H7 (cell line): ENCODE measurements at regions not wholly inside any gene's neighbourhood (a gene's known extent, or its start where the extent isn't known, plus 50 kb on each side); places are given as distances from the start of the nearest gene placed in this dataset.
"Not testable (repeated sequence)": the region's sequence is repeated elsewhere in the genome, so short reads cannot be mapped to it uniquely, and the experiment has no call there.

ENCODE experiments used
- DNase-seq: peaks from one replicate; pipeline ENCODE4 v3.0.0; 2012
- H3K27me3 ChIP-seq: 2 replicates; pipeline ENCODE4 v1.6.0; 2011; ENCODE audit warnings: mild to moderate bottlenecking, low read length; ENCODE audit not compliant: control insufficient read depth, insufficient read depth
- H3K36me3 ChIP-seq: replicated peaks from 2 replicates; pipeline ENCODE4 v1.5.1; 2011; ENCODE audit warnings: low read length; ENCODE audit not compliant: control insufficient read depth, insufficient read depth
- H3K4me3 ChIP-seq: 2 replicates; pipeline ENCODE4 v1.5.1; 2011; ENCODE audit warnings: low read depth, mild to moderate bottlenecking, control low read depth, low read length, moderate library complexity; ENCODE audit not compliant: insufficient read depth

DNA sequence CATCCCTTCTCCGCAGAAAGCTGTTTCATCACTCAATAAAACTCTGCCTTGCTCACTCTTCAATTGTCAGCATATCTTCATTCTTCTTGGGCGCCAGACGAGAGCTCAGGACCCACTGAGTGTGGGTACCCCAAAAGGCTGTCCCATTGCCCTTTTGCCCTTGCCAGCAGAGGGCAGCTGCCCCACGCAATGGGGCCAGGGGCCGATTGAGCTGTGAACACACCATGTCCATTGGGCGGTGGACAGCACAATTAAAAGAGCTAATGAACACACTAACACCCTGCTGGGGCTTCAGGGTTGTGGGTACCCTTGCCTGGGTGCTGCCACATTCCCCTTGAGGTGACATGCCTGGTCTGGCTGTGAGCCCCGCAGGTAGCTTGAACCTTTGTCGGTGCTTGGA lies 487.2 kb upstream of the NUDT12 start:
- no peak for DNase-seq
- H3K36me3 ChIP-seq = no peaks in the 10 kb centered on the region
- H3K27me3 ChIP-seq = no peaks in the 10 kb centered on the region
- no peak overlapping the region for H3K4me3 ChIP-seq

DNA sequence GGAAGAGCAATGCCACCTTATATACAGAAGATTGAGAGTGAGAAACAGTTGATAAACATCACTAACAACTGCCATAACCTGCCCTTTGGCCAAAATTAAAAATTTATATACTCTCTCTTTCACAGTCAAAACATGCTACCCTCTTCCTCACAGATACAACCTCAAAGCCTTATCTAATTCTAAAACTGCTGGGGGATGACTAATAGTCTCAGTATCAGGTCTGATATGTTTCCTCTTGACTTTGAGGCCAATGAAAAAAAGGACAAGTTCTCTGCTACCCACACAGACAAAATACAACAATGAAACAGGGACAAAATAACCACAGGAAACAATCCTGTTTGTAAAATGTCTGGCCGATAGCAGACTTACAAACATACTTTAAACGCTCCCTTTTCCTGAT lies 485.6 kb upstream of the NUDT12 start:
- no peak for DNase-seq
- H3K36me3 ChIP-seq = no peaks in the 10 kb centered on the region
- no peak overlapping the region for H3K4me3 ChIP-seq
- no peaks in the 10 kb centered on the region for H3K27me3 ChIP-seq

DNA sequence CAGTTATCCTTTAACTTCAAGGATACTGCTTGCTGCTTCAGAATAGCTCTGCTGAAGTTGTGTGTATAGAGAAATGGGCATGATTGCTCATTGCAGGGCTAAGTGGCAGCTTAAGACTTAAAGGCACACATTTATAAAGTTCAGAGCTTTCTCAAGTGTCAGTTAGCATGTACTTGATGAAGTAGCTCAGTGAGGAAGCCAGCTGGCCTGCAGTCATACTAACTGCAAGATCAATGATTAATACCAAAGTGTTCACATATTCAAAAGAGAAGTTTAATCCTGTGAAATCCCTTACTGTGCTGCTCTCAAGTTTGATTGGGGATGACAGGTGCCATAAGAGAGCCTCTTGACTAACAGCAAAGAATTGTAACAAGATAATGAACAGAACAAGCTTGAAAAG lies 483.4 kb upstream of the NUDT12 start:
- Histone ChIP-seq H3K27me3 (no peaks in the 10 kb centered on the region), H3K36me3 (no peaks in the 10 kb centered on the region), H3K4me3 (no peak overlapping the region)
- no peak for DNase-seq

GRCh38 chr5:104039871-104040270 lies 477.3 kb upstream of the NUDT12 start:
- DNase-seq, H3K4me3 ChIP-seq: not testable (repeated sequence)

DNA sequence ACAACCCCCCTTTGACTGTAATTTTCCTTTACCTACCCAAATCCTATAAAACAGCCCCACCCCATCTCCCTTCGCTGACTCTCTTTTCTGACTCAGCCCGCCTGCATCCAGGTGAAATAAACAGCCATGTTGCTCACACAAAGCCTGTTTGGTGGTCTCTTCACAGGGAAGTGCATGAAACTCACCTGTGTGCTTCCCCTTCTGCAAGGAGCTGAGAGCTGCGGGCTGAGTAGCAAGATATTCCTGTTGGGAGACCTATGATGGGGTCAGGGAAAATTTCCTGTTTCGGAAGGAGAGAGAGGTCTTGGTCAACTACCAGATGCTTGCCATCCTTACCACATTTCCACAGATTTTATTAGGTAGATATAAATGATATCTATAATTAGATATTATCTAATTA lies 474.5 kb upstream of the NUDT12 start:
- not testable (repeated sequence) for DNase-seq, H3K4me3 ChIP-seq, H3K27me3 ChIP-seq, H3K36me3 ChIP-seq

More at GRCh38 chr5:104039871-104040270, 477.3 kb upstream of the NUDT12 start:
- H3K36me3 ChIP-seq, H3K27me3 ChIP-seq: not testable (repeated sequence)

DNA sequence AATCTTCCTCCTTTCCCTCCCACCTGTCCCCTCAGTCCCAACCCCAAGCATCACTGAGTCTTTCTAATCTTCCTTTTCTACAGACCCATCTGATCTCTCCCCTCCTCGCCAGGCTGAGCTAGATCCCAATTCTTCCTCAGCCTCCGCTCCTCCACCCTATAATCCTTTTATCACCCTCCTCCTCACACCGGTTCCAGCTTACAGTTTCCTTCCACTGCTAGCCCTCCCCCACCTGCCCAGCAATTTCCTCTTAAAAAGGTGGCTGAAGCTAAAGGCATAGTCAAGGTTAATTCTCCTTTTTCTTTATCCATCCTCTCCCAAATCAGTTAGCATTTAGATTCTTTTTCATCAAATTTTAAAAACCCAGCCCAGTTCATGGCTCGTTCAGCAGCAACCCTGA lies 470.6 kb upstream of the NUDT12 start:
- not testable (repeated sequence) for H3K36me3 ChIP-seq, H3K4me3 ChIP-seq, H3K27me3 ChIP-seq, DNase-seq

DNA sequence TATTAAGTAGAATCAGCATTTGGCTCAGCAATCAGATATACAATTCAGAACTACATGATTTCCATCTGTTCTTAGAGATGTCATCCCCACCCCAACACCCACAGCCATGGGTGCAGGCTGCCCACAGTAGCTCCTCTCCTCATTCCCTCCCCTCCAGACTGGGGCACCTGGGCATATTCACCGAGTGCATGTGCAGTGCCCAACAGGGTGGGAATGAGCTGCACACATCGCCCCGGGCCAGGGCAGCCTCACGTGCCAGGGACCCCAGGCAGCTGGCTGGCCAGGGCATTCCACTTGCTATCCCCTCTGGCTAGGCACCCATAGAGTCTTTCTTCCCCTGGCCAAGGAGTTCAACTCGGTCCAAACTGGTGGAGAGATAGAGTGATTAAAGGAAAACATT lies 461.9 kb upstream of the NUDT12 start:
- DNase-seq = no peak
- no peak overlapping the region for H3K4me3 ChIP-seq
- H3K36me3 ChIP-seq = no peaks in the 10 kb centered on the region
- H3K27me3 ChIP-seq = no peaks in the 10 kb centered on the region

DNA sequence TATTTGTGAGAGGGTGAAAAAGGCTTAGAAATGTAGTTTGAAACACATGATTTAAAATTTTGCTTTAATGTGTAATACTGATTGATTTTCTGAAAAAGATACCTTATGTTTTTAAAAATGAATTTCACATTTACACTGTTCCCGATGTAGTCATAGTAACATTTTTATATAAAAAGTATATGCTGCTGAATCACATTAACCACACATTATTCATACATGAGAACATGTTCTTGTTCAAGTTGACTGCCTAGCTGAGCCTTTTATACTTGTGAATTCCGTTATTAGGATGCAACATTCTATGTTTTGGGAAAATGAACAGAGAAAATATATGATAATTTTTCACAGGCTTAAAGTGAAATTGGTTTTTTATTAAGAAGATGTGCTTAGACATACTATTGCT lies 461.1 kb upstream of the NUDT12 start:
- Histone ChIP-seq H3K4me3 (no peak overlapping the region), H3K27me3 (no peaks in the 10 kb centered on the region), H3K36me3 (no peaks in the 10 kb centered on the region)
- DNase-seq = no peak

DNA sequence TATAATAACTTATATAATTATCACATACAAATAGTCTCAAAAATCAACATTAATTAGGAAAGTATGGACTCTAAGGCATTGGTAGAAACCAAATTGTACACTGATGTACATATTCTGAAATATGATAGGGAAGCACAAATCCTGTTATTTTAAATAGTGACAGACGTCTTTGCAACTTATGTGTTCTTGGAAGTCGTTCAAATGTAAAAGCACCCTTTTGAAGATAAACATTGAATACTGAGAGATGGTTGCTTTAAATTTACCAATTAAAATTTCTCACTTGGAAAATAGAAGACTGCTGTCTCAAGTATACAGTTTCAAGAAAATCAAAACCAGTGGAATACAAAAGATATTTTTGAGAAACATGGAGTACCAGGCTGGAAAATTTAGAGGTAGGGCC lies 457.4 kb upstream of the NUDT12 start:
- Histone ChIP-seq H3K36me3 (no peaks in the 10 kb centered on the region), H3K27me3 (no peaks in the 10 kb centered on the region), H3K4me3 (no peak overlapping the region)
- DNase-seq = no peak

- H3K4me3 ChIP-seq = no peak overlapping the region
- no peaks in the 10 kb centered on the region for H3K36me3 ChIP-seq
- no peaks in the 10 kb centered on the region for H3K27me3 ChIP-seq
- DNase-seq = no peak
Measured at GRCh38 chr5:104018299-104018698, 455.7 kb upstream of the NUDT12 start.

GRCh38 chr5:104016646-104017045 lies 454.1 kb upstream of the NUDT12 start:
- Histone ChIP-seq H3K4me3 (no peak overlapping the region), H3K36me3 (no peaks in the 10 kb centered on the region), H3K27me3 (no peaks in the 10 kb centered on the region)
- no peak for DNase-seq

DNA sequence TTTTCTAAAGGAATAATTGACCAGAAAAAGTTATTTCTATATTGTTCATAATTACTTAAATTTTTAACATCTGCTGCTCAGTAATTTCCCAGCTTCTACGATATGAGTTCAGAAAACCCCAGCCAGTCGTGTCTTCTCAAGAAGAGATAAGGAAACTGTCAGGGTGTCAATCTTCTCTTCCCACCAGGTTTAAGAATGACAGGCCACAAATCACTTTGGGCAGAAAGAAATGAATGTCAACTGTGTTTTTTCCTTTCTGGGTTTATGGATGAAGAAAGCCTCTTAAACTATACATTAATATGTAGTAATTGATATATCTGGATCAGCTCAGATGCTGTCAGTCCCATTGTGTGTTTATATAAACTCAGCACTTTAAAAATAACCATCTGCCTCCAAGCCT lies 453.2 kb upstream of the NUDT12 start:
- Histone ChIP-seq H3K36me3 (no peaks in the 10 kb centered on the region), H3K4me3 (no peak overlapping the region)
- DNase-seq = no peak

GRCh38 chr5:104002783-104003182 lies 440.2 kb upstream of the NUDT12 start:
- not testable (repeated sequence) for H3K27me3 ChIP-seq, H3K4me3 ChIP-seq, DNase-seq, H3K36me3 ChIP-seq

More for the DNA sequence above, 453.2 kb upstream of the NUDT12 start:
- H3K27me3 ChIP-seq = no peaks in the 10 kb centered on the region

DNA sequence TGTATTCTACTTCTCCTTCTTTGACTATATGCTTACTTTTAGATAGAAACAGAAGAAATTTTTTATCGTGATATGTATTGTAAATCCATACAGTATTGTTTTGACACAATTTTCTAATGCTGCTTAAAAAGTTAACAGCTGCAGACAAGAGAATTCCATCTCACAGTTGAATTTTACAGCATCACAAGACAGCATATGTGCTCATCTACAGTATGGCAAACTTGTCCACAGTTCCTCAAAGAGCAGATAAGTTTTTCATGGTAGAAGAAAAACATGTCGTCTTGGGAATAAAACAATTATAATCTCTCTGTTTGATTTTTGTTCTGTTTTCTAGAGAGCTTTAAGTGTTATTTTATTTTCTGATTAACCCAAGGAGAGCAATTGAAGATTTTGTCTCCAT lies 438.5 kb upstream of the NUDT12 start:
- no peak for DNase-seq
- H3K36me3 ChIP-seq = no peaks in the 10 kb centered on the region
- no peak overlapping the region for H3K4me3 ChIP-seq
- no peaks in the 10 kb centered on the region for H3K27me3 ChIP-seq

GRCh38 chr5:103993031-103993430 lies 430.4 kb upstream of the NUDT12 start:
- DNase-seq = no peak
- no peak overlapping the region for H3K4me3 ChIP-seq

DNA sequence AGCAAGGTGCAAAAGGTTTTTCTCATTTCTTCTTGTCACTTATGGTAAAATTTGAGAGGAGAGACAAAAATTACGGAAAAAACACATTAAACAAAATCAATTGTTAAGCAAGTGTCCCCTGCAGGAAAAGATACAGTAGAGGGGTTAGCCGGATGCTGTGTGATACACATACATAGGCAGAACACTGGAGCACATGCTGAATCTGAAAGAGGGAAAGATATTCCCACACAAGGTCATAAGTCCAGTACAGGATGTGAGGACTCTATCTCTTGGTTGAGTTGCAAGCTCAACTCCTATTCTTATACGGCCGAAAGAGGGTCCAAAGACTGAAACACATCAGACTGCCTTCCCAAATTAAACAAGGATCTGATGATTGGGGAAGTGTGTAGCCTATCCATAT lies 427.5 kb upstream of the NUDT12 start:
- Histone ChIP-seq H3K36me3 (no peaks in the 10 kb centered on the region), H3K4me3 (no peak overlapping the region), H3K27me3 (no peaks in the 10 kb centered on the region)
- DNase-seq = no peak

More at GRCh38 chr5:103993031-103993430, 430.4 kb upstream of the NUDT12 start:
- Histone ChIP-seq H3K36me3 (no peaks in the 10 kb centered on the region), H3K27me3 (no peaks in the 10 kb centered on the region)
